HG03460 (cell line): ENCODE measurements at regions not wholly inside any gene's neighbourhood (a gene's known extent, or its start where the extent isn't known, plus 50 kb on each side); places are given as distances from the start of the nearest gene placed in this dataset.
"Not testable (repeated sequence)": the region's sequence is repeated elsewhere in the genome, so short reads cannot be mapped to it uniquely, and the experiment has no call there.

ENCODE experiments used
- ATAC-seq: cut with Tn5 transposase; IDR thresholded peaks from one replicate; pipeline ENCODE4 v1.9.1; 2021; ENCODE audit not compliant: unreplicated experiment

- ATAC-seq, result no peak
These were observed 1275.6 kb upstream of the CDH9 start for GRCh38 chr5:28313953-28314352.

- ATAC-seq, result no peak
These were observed 1275.0 kb upstream of the CDH9 start for GRCh38 chr5:28313321-28313951.

- ATAC-seq, result no peak
These were observed 1272.3 kb upstream of the CDH9 start for GRCh38 chr5:28310696-28311095.

- ATAC-seq, result no peak
These were observed 1267.5 kb upstream of the CDH9 start for GRCh38 chr5:28305891-28306290.

- ATAC-seq, result no peak
These were observed 1263.3 kb upstream of the CDH9 start for GRCh38 chr5:28301712-28302111.

- ATAC-seq, result no peak
These were observed 1258.0 kb upstream of the CDH9 start for GRCh38 chr5:28296254-28297013.

GRCh38 chr5:28287021-28287420 is 1248.6 kb upstream of the CDH9 start:
- ATAC-seq, result not testable (repeated sequence)

GRCh38 chr5:28286566-28286965 is 1248.2 kb upstream of the CDH9 start:
- no peak for ATAC-seq

- no peak for ATAC-seq
These were observed 1246.4 kb upstream of the CDH9 start for GRCh38 chr5:28284788-28285187.

- ATAC-seq, result no peak
These were observed 1243.0 kb upstream of the CDH9 start for GRCh38 chr5:28281351-28281750.

- no peak for ATAC-seq
These were observed 1237.5 kb upstream of the CDH9 start for GRCh38 chr5:28275931-28276330.

GRCh38 chr5:28269978-28270377 is 1231.6 kb upstream of the CDH9 start:
- no peak for ATAC-seq

- ATAC-seq, result no peak
These were observed 1227.5 kb upstream of the CDH9 start for GRCh38 chr5:28265877-28266276.

- no peak for ATAC-seq
These were observed 1216.5 kb upstream of the CDH9 start for GRCh38 chr5:28254846-28255245.

- ATAC-seq, result no peak
These were observed 1215.0 kb upstream of the CDH9 start for GRCh38 chr5:28253431-28253830.

GRCh38 chr5:28249771-28250415 is 1211.5 kb upstream of the CDH9 start:
- ATAC-seq, result no peak

GRCh38 chr5:28234356-28234968 is 1196.1 kb upstream of the CDH9 start:
- ATAC-seq, result no peak

- no peak for ATAC-seq
These were observed 1188.0 kb upstream of the CDH9 start for GRCh38 chr5:28226407-28226806.

- ATAC-seq, result no peak
These were observed 1181.2 kb upstream of the CDH9 start for GRCh38 chr5:28219539-28219938.

GRCh38 chr5:28217695-28218094 is 1179.3 kb upstream of the CDH9 start:
- ATAC-seq, result no peak

- ATAC-seq, result peak; percentile 83
These were observed 1178.6 kb upstream of the CDH9 start for GRCh38 chr5:28216939-28217360.

GRCh38 chr5:28215091-28215490 is 1176.7 kb upstream of the CDH9 start:
- no peak for ATAC-seq
